Kidney glomerular epithelial cell (primary cell): ENCODE measurements at regions not wholly inside any gene's neighbourhood (a gene's known extent, or its start where the extent isn't known, plus 50 kb on each side); places are given as distances from the start of the nearest gene placed in this dataset.
A peak's percentile ranks its signal among the peaks of the same experiment; 100 is the strongest.

Experiments
- DNase-seq: peaks from one replicate; lab custom pipeline; 2025; lab: John Stamatoyannopoulos, UW

- no peak for DNase-seq
Measured at GRCh38 chr7:26600411-26600810, 264.0 kb downstream of the SKAP2 start.

DNA sequence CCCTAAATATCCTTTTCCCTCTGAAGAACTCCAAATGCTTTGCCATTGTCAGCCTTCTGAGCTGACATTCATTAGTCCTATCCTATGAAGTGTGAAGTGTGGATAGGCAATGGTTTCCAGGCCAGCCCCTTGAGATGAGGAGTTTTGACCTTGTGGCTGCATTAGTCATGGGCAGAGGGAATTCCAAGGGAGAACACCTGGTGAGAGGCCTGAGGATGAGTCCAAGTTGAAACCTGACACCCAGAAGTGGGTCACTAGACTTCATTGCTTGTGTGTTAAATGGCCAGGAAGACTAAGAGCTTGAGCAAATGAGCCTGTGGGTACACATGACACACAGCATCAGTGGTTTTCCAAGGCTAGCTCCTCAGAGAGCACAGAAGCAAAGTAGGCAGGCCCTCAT lies 260.8 kb downstream of the SKAP2 start:
- peak; percentile 87 for DNase-seq

- no peak for DNase-seq
Measured at GRCh38 chr7:26608402-26608801, 256.0 kb downstream of the SKAP2 start.

DNA sequence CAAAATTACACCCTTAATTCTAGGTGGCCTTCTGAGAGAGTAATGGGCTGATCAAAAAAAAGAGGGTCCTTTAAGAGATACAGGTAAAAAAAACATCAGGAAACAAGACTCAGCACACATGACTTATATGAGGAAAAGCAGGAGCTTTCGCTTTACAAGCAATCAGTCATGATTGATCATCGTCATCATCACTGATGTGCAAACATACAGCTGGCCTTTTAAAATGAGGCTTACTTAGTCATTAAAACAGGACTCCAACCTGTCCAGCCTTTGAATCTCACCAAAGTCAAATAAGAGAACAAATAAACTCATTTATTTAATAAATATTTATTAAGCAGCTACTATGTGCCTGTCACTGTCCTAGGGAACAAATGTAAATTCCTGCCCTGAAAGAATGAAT lies 255.3 kb downstream of the SKAP2 start:
- no peak for DNase-seq

DNA sequence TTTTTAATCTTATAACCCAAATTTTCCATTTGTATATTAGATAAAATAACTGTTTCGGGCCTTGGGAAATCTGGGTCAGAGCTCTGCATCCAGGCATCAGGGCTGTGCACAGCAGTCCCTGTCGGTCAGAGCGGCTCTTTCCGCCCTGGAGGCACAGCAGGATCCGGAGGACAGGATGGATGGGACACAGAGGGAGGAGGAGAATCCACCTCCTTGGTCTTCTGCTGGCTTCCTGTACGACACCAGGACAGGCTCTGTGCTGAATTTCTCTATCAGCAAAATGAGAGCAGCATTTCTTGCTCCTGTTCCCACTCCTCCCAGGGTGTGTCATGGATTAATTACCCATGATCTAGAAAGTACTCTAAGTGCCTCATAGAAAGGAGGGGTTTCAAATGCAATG lies 254.9 kb downstream of the SKAP2 start:
- no peak for DNase-seq

DNA sequence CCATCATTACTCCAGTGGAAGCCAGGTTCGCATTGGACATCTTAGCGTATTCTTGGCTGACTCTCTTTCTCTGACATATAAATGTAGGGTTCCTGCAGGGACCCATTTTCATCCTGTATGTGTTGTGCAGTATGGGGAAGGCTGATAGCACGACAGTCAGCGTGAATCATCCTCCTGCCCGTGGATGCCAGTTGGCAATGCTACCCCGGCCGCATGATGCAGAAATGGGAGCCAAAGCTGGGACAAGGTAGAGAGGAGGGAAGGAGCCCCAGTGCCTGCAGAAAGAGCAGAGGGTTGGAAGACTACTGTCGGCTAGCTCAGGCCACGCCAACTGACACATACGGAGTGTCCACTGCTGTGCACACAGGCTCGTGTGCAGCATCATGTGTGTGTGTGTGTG lies 251.6 kb downstream of the SKAP2 start:
- DNase-seq: no peak

DNA sequence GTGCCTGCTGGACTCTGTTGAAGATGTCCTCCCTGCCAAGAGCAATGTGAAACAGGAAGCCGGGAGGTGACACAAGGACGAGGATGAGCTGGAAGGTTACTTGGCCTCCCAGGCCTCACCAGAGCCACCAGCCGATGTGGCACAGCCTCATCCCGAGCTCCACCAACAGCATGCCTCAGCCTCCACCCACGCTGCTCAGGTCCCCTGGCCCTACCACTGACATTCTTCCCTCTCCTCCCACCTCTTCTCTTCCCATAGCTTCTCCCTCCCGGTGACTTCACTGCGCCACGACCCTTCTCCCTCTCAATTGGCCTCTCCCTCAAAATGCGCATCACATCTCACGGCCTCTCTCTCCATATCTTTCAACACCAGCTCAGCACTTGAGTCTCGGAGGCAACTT lies 249.9 kb downstream of the SKAP2 start:
- no peak for DNase-seq

- DNase-seq: no peak
Measured at GRCh38 chr7:26616235-26616634, 248.2 kb downstream of the SKAP2 start.

GRCh38 chr7:26617066-26617465 lies 247.3 kb downstream of the SKAP2 start:
- DNase-seq: no peak
